Transverse colon (tissue), 4 donors: ENCODE measurements at regions not wholly inside any gene's neighbourhood (a gene's known extent, or its start where the extent isn't known, plus 50 kb on each side); places are given as distances from the start of the nearest gene placed in this dataset.

Source experiments
- DNase-seq: peaks from one replicate; pipeline ENCODE4 v3.0.0-alpha.2; 2019
- H3K27ac ChIP-seq, 4 donors: fragments of 200-600 bp; sonication (generic); 2 replicates each; pipeline ENCODE4 v1.5.1; 2016 to 2018; ENCODE audit warnings: inconsistent platforms in 4 of 4
- H3K27me3 ChIP-seq: fragments of 200-600 bp; sonication (generic); 2 replicates; pipeline ENCODE4 v1.5.1; 2017; ENCODE audit warnings: inconsistent platforms
- H3K36me3 ChIP-seq, 4 donors: fragments of 200-600 bp; sonication (generic); 2 replicates each; pipeline ENCODE4 v1.5.1; 2017 to 2019; ENCODE audit warnings: inconsistent platforms in 4 of 4
- H3K4me1 ChIP-seq, 4 donors: fragments of 200-600 bp; sonication (generic); 2 replicates each; pipeline ENCODE4 v1.5.1; 2017 to 2020; ENCODE audit warnings: inconsistent platforms in 4 of 4
- H3K4me3 ChIP-seq, 4 donors: fragments of 200-600 bp; sonication (generic); 1 replicate in 1 of 4; 2 replicates in 3 of 4; pipeline versions ENCODE4 v1.5.1 to v1.6.1; 2017 to 2019; ENCODE audit warnings: inconsistent platforms in 4 of 4
- H3K9me3 ChIP-seq, 2 donors: fragments of 200-600 bp; sonication (generic); 2 replicates each; pipeline ENCODE4 v1.5.1; 2017 to 2019; ENCODE audit warnings: inconsistent platforms in 2 of 2
- EP300 ChIP-seq: sonication (generic); formaldehyde crosslinking; IDR thresholded peaks from one replicate; pipeline ENCODE4 v1.6.1; 2017; ENCODE audit warnings: antibody characterized with exemption, low read depth
- POLR2A ChIP-seq: fragments of 450-650 bp; IDR thresholded peaks from one replicate; pipeline ENCODE4 v1.6.1; 2016; ENCODE audit warnings: antibody characterized with exemption, mild to moderate bottlenecking, moderate library complexity
- POLR2AphosphoS5 ChIP-seq, 3 donors: sonication (generic); formaldehyde crosslinking; IDR thresholded peaks; one replicate each; pipeline ENCODE4 v1.6.1; 2016; ENCODE audit warnings: antibody characterized with exemption in 3 of 3
- WGBS, 2 donors: methylation state at CpG; one replicate each; pipeline ENCODE4 v1.1.5; 2018; ENCODE audit warnings: low coverage in 1 of 2; 5-methylcytosine and 5-hydroxymethylcytosine counted together
- in situ Hi-C, 4 donors: fragments of 200-750 bp; cut with MboI; loops; one replicate each; pipeline versions ENCODE4 v1.15.0 to v1.15.1; 2017; ENCODE audit warnings: low sequenced_read_pairs in 3 of 4, low pct_ligation_motif_present in 1 of 4, low pct_unique_long_range_greater_than_20kb in 1 of 4
- intact Hi-C: fragments of 100-400 bp; cut with DNase I; formaldehyde crosslinking; loops from one replicate; pipeline ENCODE4 v1.15.1; 2023; ENCODE audit warnings: low total_unique reads
- small RNA-seq, 4 donors: library from RNA; depleted of rRNA; stranded (forward); fragments of <200 nt; gene quantifications; one replicate each; pipeline ENCODE3, GENCODE V24; 2016
- TF ChIP-seq, protein P1 (sequence below), 5 experiments: fragments of 200-600 bp in 3 of 5; fragments of 450-650 bp in 2 of 5; sonication (generic) in 3 of 5; IDR thresholded peaks; 1 replicate in 2 of 5; 2 replicates in 3 of 5; pipeline ENCODE4 v1.5.1; 2016 to 2017; ENCODE audit warnings: antibody characterized with exemption in 5 of 5, inconsistent platforms in 3 of 5, mild to moderate bottlenecking in 2 of 5, moderate library complexity in 1 of 5

GRCh38 chr12:68559984-68560850 lies 50.5 kb upstream of the RAP1B start:
- no peaks in the 10 kb centered on the region for H3K36me3 ChIP-seq
- H3K4me1 ChIP-seq: peaks cover 0 to 8% (median 1%) of the 10 kb centered on the region in 4 donors
- in situ Hi-C loops (no loop called here), intact Hi-C loops (no loop called here)
- peak overlapping the region in 1 of 4 donors; percentile 15 for H3K27ac ChIP-seq
- no peaks in the 10 kb centered on the region for H3K9me3 ChIP-seq
- WGBS, 2 donors: 20 to 60% methylated on average over 1 to 8 of the region's 8 CpGs
- DNase-seq: no peak
- H3K27me3 ChIP-seq: no peaks in the 10 kb centered on the region
- TF ChIP-seq, protein P1, sequence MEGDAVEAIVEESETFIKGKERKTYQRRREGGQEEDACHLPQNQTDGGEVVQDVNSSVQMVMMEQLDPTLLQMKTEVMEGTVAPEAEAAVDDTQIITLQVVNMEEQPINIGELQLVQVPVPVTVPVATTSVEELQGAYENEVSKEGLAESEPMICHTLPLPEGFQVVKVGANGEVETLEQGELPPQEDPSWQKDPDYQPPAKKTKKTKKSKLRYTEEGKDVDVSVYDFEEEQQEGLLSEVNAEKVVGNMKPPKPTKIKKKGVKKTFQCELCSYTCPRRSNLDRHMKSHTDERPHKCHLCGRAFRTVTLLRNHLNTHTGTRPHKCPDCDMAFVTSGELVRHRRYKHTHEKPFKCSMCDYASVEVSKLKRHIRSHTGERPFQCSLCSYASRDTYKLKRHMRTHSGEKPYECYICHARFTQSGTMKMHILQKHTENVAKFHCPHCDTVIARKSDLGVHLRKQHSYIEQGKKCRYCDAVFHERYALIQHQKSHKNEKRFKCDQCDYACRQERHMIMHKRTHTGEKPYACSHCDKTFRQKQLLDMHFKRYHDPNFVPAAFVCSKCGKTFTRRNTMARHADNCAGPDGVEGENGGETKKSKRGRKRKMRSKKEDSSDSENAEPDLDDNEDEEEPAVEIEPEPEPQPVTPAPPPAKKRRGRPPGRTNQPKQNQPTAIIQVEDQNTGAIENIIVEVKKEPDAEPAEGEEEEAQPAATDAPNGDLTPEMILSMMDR (IDR thresholded peaks at IDR 0.05): no peak
- no peak for TF ChIP-seq POLR2A
- no peak for TF ChIP-seq POLR2AphosphoS5 (IDR thresholded peaks at IDR 0.05)
- no peak for TF ChIP-seq EP300
- H3K4me3 ChIP-seq: no peak overlapping the region

DNA sequence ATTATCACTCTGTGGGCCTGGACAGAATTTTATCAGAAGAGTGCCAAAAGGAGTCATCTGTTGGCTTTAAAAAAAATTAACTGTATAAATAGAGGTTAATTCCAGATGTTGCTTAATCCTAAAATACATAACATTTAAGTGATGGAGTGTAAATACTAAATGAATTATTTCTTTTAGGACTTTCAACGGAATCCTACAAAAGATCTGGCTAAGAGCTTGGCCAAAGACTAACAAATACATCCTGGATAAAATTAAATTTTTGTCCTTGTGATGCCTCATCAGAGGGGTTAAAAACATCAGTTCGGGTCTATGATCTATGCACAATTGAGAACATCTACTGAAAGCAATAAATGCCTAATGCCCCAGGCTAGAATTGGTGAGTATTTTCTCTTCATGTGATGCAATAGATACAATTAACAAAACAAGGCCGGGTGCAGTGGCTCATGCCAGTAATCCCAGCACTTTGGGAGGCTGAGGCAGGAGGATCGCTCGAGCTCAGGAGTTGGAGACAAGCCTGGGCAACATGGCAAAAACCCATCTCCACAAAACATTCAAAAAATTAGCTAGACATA lies 49.8 kb upstream of the RAP1B start:
- TF ChIP-seq, protein P1 (IDR thresholded peaks at IDR 0.05): no peak
- no peak for TF ChIP-seq POLR2A
- no peak for TF ChIP-seq POLR2AphosphoS5 (IDR thresholded peaks at IDR 0.05)
- no peak for TF ChIP-seq EP300
- Histone ChIP-seq H3K27me3 (no peaks in the 10 kb centered on the region), H3K27ac (no peak overlapping the region), H3K4me1 (peaks cover 0 to 15% (median 7%) of the 10 kb centered on the region in 4 donors), H3K4me3 (no peak overlapping the region), H3K9me3 (no peaks in the 10 kb centered on the region), H3K36me3 (no peaks in the 10 kb centered on the region)
- in situ Hi-C loops: no loop called here
- intact Hi-C loops: no loop called here
- WGBS, 2 donors: 70 to 74% methylated on average over 5 of the region's 5 CpGs
- no peak for DNase-seq

Small RNA genes in the stretch of these regions (small RNA-seq; reads per million reads assigned to genes)
- gene AC008033.2: 0 reads per million in 4 donors
